Progenitor cell of endocrine pancreas (in vitro differentiated cells): ENCODE measurements at regions not wholly inside any gene's neighbourhood (a gene's known extent, or its start where the extent isn't known, plus 50 kb on each side); places are given as distances from the start of the nearest gene placed in this dataset.
"Not testable (repeated sequence)": the region's sequence is repeated elsewhere in the genome, so short reads cannot be mapped to it uniquely, and the experiment has no call there.

Experiments used
- DNase-seq: peaks from one replicate; pipeline ENCODE4 v3.0.0; 2021; ENCODE audit warnings: low spot score; ENCODE audit not compliant: unreplicated experiment
- H3K27ac Mint-ChIP-seq: 2 replicates; pipeline ENCODE4 v1.8.0; 2021; ENCODE audit warnings: mild to moderate bottlenecking, moderate library complexity, mixed read lengths
- H3K27me3 Mint-ChIP-seq: 2 replicates; pipeline ENCODE4 v1.8.0; 2021; ENCODE audit warnings: mixed read lengths
- H3K36me3 Mint-ChIP-seq: 2 replicates; pipeline ENCODE4 v1.8.0; 2022; ENCODE audit warnings: mixed read lengths; ENCODE audit not compliant: insufficient read depth
- H3K4me1 Mint-ChIP-seq: 2 replicates; pipeline ENCODE4 v1.8.0; 2021; ENCODE audit warnings: low read depth, mixed read lengths
- H3K4me3 Mint-ChIP-seq: 2 replicates; pipeline ENCODE4 v1.8.0; 2021; ENCODE audit warnings: low read depth, mild to moderate bottlenecking, moderate library complexity, mixed read lengths
- H3K9me3 Mint-ChIP-seq: 2 replicates; pipeline ENCODE4 v1.8.0; 2021; ENCODE audit warnings: low read depth, mixed read lengths
- CTCF ChIP-seq: fragments of 200-600 bp; sonication (generic); IDR thresholded peaks from one replicate; pipeline ENCODE4 v1.5.0; 2021; ENCODE audit warnings: antibody characterized with exemption, mild to moderate bottlenecking; ENCODE audit not compliant: unreplicated experiment

- peaks cover 8% of the 10 kb centered on the region for H3K36me3 Mint-ChIP-seq
- H3K9me3 Mint-ChIP-seq: peaks cover 51% of the 10 kb centered on the region
- H3K4me3 Mint-ChIP-seq: no peak overlapping the region
- DNase-seq: no peak
- H3K27me3 Mint-ChIP-seq: no peaks in the 10 kb centered on the region
- no peak overlapping the region for H3K27ac Mint-ChIP-seq
- no peaks in the 10 kb centered on the region for H3K4me1 Mint-ChIP-seq
- TF ChIP-seq CTCF: no peak
Measured at GRCh38 chr19:56912401-56913112, 72.0 kb upstream of the PEG3 start.

DNA sequence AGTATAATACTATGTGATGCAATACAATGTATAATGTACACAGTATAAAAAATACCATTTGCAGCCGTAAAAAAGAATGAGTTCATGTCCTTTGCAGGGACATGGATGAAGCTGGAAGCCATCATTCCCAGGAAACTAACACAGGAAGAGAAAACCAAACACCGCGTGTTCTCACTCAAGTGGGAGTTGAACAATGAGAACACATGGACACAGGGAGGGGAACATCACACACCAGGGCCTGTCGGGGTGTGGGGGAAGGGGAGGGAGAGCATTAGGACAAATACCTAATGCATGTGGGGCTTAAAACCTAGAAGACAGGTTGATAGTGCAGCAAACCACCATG, 72.6 kb upstream of the PEG3 start:
- not testable (repeated sequence) for H3K36me3 Mint-ChIP-seq, H3K27ac Mint-ChIP-seq, DNase-seq, H3K4me3 Mint-ChIP-seq, H3K27me3 Mint-ChIP-seq, H3K4me1 Mint-ChIP-seq
- peaks cover 45% of the 10 kb centered on the region for H3K9me3 Mint-ChIP-seq

DNA sequence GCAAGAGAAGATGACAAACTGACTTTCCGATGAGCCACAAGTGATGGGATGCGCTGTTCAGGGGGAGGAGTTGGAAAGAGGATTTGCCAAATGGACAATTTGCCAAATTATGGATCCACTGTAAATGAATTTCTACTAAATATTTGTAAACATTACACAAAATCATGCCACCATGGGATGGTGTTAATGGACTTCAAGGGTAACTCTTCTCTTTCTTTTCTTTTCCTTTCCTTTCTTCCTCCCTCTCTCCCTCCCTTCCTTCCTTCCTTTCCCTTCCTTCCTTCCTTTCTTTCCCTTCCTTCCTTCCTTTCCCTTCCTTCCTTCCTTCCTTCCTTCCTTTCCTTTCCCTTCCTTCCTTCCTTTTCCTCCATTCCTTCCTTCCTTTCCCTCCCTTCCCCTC, 76.0 kb upstream of the PEG3 start:
- Mint-ChIP-seq H3K9me3 (peaks cover 55% of the 10 kb centered on the region), H3K36me3 (peaks cover 10% of the 10 kb centered on the region), H3K4me1 (no peaks in the 10 kb centered on the region), H3K27ac (no peak overlapping the region), H3K4me3 (no peak overlapping the region), H3K27me3 (no peaks in the 10 kb centered on the region)
- DNase-seq: no peak
- no peak for TF ChIP-seq CTCF

- Mint-ChIP-seq H3K9me3 (peaks cover 49% of the 10 kb centered on the region), H3K27ac (no peak overlapping the region), H3K36me3 (peaks cover 10% of the 10 kb centered on the region), H3K4me1 (no peaks in the 10 kb centered on the region), H3K27me3 (no peaks in the 10 kb centered on the region), H3K4me3 (no peak overlapping the region)
- no peak for TF ChIP-seq CTCF
- DNase-seq: no peak
Measured at GRCh38 chr19:56917529-56917928, 77.0 kb upstream of the PEG3 start.

DNA sequence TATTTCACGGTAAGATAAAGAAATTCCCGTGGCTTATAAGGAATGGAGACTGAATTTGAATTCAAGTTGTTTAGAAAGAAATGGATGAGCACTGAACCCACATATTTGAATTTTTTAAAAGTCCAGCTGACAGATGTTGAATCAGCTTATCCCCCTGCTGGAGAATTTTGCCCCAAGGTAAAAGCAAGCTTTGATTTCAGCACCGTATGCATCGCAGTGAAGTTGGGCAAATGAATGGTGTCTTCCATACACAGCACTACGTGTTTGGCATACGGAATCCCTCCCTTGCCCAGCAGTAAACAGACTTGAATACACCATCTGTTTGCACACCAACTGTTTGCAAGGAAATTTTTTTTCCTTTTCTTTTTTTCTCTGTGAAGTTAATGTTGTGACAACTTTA, 77.5 kb upstream of the PEG3 start:
- DNase-seq: no peak
- no peak for TF ChIP-seq CTCF
- H3K27ac Mint-ChIP-seq: no peak overlapping the region
- H3K4me1 Mint-ChIP-seq: no peaks in the 10 kb centered on the region
- peaks cover 46% of the 10 kb centered on the region for H3K9me3 Mint-ChIP-seq
- no peaks in the 10 kb centered on the region for H3K27me3 Mint-ChIP-seq
- no peak overlapping the region for H3K4me3 Mint-ChIP-seq
- peaks cover 10% of the 10 kb centered on the region for H3K36me3 Mint-ChIP-seq

DNA sequence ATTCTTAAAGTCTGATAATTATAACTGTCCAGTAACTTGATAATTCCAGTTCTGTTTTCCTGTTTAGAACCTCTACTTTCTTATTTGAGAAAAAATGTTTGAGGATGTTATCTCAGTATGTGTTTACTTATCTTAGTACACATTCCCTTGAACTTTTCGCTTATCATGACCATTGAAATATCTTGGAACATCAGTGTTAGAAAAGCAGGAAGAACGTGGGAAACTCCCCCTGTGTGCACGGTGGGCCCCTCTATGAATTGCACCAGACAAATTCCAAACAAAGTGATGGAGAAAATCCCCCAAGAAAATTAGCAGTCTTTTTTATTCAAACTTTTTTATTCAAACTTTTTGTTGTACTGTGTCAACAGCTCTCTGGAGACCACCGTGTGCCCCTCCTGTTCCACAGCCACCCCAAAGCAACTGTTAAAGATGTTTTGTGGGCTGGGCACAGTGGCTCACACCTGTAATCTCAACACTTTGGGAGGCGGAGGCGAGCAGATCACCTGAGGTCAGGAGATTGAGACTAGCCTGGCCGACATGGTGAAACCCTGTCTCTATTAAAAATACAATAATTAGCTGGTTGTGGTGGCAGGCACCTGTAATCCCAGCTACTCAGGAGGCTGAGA, 78.3 kb upstream of the PEG3 start:
- H3K36me3 Mint-ChIP-seq: peaks cover 10% of the 10 kb centered on the region
- H3K4me3 Mint-ChIP-seq: no peak overlapping the region
- DNase-seq: no peak
- H3K9me3 Mint-ChIP-seq: peaks cover 53% of the 10 kb centered on the region
- no peak for TF ChIP-seq CTCF
- no peak overlapping the region for H3K27ac Mint-ChIP-seq
- H3K27me3 Mint-ChIP-seq: no peaks in the 10 kb centered on the region
- H3K4me1 Mint-ChIP-seq: no peaks in the 10 kb centered on the region
